Fibroblast of skin of right quadriceps (primary cell): ENCODE measurements at regions not wholly inside any gene's neighbourhood (a gene's known extent, or its start where the extent isn't known, plus 50 kb on each side); places are given as distances from the start of the nearest gene placed in this dataset.

Experiments used
- DNase-seq: peaks from one replicate; pipeline ENCODE4 v3.0.0-alpha.2; 2013

- no peak for DNase-seq
These were observed 842.0 kb downstream of the HACE1 start for GRCh38 chr6:104017410-104018381.

- DNase-seq = peak; percentile 3
These were observed 845.4 kb downstream of the HACE1 start for GRCh38 chr6:104014163-104014959.

- no peak for DNase-seq
These were observed 846.3 kb downstream of the HACE1 start for GRCh38 chr6:104013312-104013971.

GRCh38 chr6:104010897-104011296, 848.8 kb downstream of the HACE1 start:
- no peak for DNase-seq

GRCh38 chr6:104003803-104004516, 855.8 kb downstream of the HACE1 start:
- DNase-seq = no peak

- DNase-seq = no peak
These were observed 864.1 kb downstream of the HACE1 start for GRCh38 chr6:103995571-103995970.

GRCh38 chr6:103983860-103984259, 875.9 kb downstream of the HACE1 start:
- DNase-seq = no peak

GRCh38 chr6:103983011-103983410, 876.7 kb downstream of the HACE1 start:
- DNase-seq = no peak

GRCh38 chr6:103982574-103982973, 877.1 kb downstream of the HACE1 start:
- DNase-seq = no peak

- DNase-seq = no peak
These were observed 880.4 kb downstream of the HACE1 start for GRCh38 chr6:103979308-103979707.

- DNase-seq = no peak
These were observed 922.3 kb downstream of the HACE1 start for GRCh38 chr6:103937389-103937788.

- no peak for DNase-seq
These were observed 934.4 kb downstream of the HACE1 start for GRCh38 chr6:103925317-103925716.

GRCh38 chr6:103910018-103910417, 949.7 kb downstream of the HACE1 start:
- no peak for DNase-seq

GRCh38 chr6:103908898-103909297, 950.8 kb downstream of the HACE1 start:
- no peak for DNase-seq

GRCh38 chr6:103895136-103895535, 964.6 kb downstream of the HACE1 start:
- DNase-seq = no peak

- DNase-seq = peak; percentile 42
These were observed 966.6 kb downstream of the HACE1 start for GRCh38 chr6:103893141-103893581.

- no peak for DNase-seq
These were observed 972.8 kb downstream of the HACE1 start for GRCh38 chr6:103886951-103887350.

GRCh38 chr6:103885446-103885845, 974.3 kb downstream of the HACE1 start:
- no peak for DNase-seq

GRCh38 chr6:103879800-103880199, 979.9 kb downstream of the HACE1 start:
- DNase-seq = no peak

GRCh38 chr6:103875221-103875620, 984.5 kb downstream of the HACE1 start:
- DNase-seq = no peak

GRCh38 chr6:103874575-103874974, 985.1 kb downstream of the HACE1 start:
- DNase-seq = no peak

- DNase-seq = no peak
These were observed 987.0 kb downstream of the HACE1 start for GRCh38 chr6:103872678-103873077.

GRCh38 chr6:103872233-103872632, 987.5 kb downstream of the HACE1 start:
- no peak for DNase-seq
